HCT116 (cell line): ENCODE measurements at regions not wholly inside any gene's neighbourhood (a gene's known extent, or its start where the extent isn't known, plus 50 kb on each side); places are given as distances from the start of the nearest gene placed in this dataset.

ENCODE experiments used
- ATAC-seq: fragments of 200-7000 bp; cut with Tn5 transposase; 2 replicates; pipeline ENCODE4 v1.9.1; 2020; ENCODE audit warnings: mild to moderate bottlenecking, moderate library complexity
- BruUV-seq: library from RNA; stranded (reverse); fragments of 400-500 nt; replicated peaks from 2 replicates; lab custom pipeline; 2021; lab: Mats Ljungman, UMichigan
- CTCF ChIA-PET: fragments of 300-600 bp; sonication (Branson Sonifier 250); formaldehyde crosslinking; loops from one replicate; lab custom pipeline; 2021; ENCODE audit warnings: antibody characterized with exemption; lab: Charles Lee
- POLR2A ChIA-PET: fragments of 300-600, 350-600 bp; sonication (Branson Sonifier 250); formaldehyde crosslinking; loops from one replicate; lab custom pipeline; 2021; ENCODE audit warnings: antibody characterized with exemption; lab: Charles Lee
- RAD21 ChIA-PET, 2 experiments: fragments of 300-600 bp; sonication (Branson Sonifier 250); formaldehyde crosslinking; loops; one replicate each; lab custom pipeline; 2023; ENCODE audit warnings: low total read pairs in 2 of 2; ENCODE audit not compliant: uncharacterized antibody in 2 of 2, unreplicated experiment in 2 of 2, low non-redundant PET in 1 of 2; lab: Charles Lee
- DNase-seq: peaks from one replicate; pipeline ENCODE4 v3.0.0-alpha.2; 2010; ENCODE audit warnings: low read depth, low spot score
- H2AFZ ChIP-seq: fragments of 200-600 bp; shearing (Covaris generic), sonication (generic); 2 replicates; pipeline ENCODE4 v1.6.1; 2017; ENCODE audit warnings: low read depth, mixed run types, mixed read lengths, antibody characterized with exemption, low read length; ENCODE audit not compliant: poor library complexity, severe bottlenecking
- H3K27ac ChIP-seq: 2 replicates; pipeline ENCODE4 v1.5.1; 2012; ENCODE audit warnings: low read depth, low read length
- H3K27me3 ChIP-seq: fragments of 200-600 bp; sonication (generic); 2 replicates; pipeline ENCODE4 v1.6.1; 2016; ENCODE audit warnings: mixed run types, low read length, mixed read lengths; ENCODE audit not compliant: insufficient read depth
- H3K36me3 ChIP-seq, 2 experiments: fragments of 200-500 bp in 1 of 2; fragments of 200-600 bp in 1 of 2; sonication (Bioruptor generic) in 1 of 2; sonication (generic) in 1 of 2; 2 replicates each; pipeline versions ENCODE4 v1.5.1 to v1.6.1; 2014 to 2016; ENCODE audit warnings: low read length in 2 of 2, inconsistent platforms in 1 of 2, mixed read lengths in 1 of 2, mixed run types in 1 of 2; ENCODE audit not compliant: insufficient read depth in 2 of 2, control insufficient read depth in 1 of 2
- H3K4me1 ChIP-seq, 2 experiments: fragments of 200-600 bp in 1 of 2; sonication (generic) in 1 of 2; 2 replicates each; pipeline versions ENCODE4 v1.5.1 to v1.6.1; 2012 to 2017; ENCODE audit warnings: low read length in 2 of 2, inconsistent platforms in 1 of 2, mild to moderate bottlenecking in 1 of 2, mixed read lengths in 1 of 2, mixed run types in 1 of 2, moderate library complexity in 1 of 2; ENCODE audit not compliant: insufficient read depth in 2 of 2, control insufficient read depth in 1 of 2
- H3K4me2 ChIP-seq: fragments of 200-600 bp; sonication (generic); 2 replicates; pipeline ENCODE4 v1.6.1; 2017; ENCODE audit warnings: mixed run types, low read length, mixed read lengths
- H3K4me3 ChIP-seq, 2 experiments: fragments of 200-600 bp in 1 of 2; sonication (generic) in 1 of 2; replicated peaks in 1 of 2; 2 replicates each; pipeline ENCODE4 v1.5.1; 2011 to 2016; ENCODE audit warnings: low read length in 2 of 2, control low read depth in 1 of 2, low read depth in 1 of 2, mild to moderate bottlenecking in 1 of 2, mixed read lengths in 1 of 2, mixed run types in 1 of 2
- H3K79me2 ChIP-seq: fragments of 200-600 bp; sonication (generic); 2 replicates; pipeline ENCODE4 v1.6.1; 2017; ENCODE audit warnings: mild to moderate bottlenecking, mixed run types, low read length, moderate library complexity, mixed read lengths; ENCODE audit not compliant: insufficient read depth
- H3K9ac ChIP-seq: fragments of 200-600 bp; sonication (generic); 2 replicates; pipeline ENCODE4 v1.6.1; 2016; ENCODE audit warnings: low read length, mixed read lengths
- H3K9me2 ChIP-seq: fragments of 200-600 bp; sonication (generic), shearing (Covaris generic); 2 replicates; pipeline ENCODE4 v1.6.1; 2017; ENCODE audit warnings: mixed run types, mild to moderate bottlenecking, moderate library complexity; ENCODE audit not compliant: insufficient read depth
- H3K9me3 ChIP-seq, 2 experiments: fragments of 200-500 bp in 1 of 2; fragments of 200-600 bp in 1 of 2; sonication (Bioruptor generic) in 1 of 2; sonication (generic) in 1 of 2; 2 replicates each; pipeline ENCODE4 v1.6.1; 2014 to 2017; ENCODE audit warnings: low read length in 2 of 2, mixed read lengths in 2 of 2, inconsistent platforms in 1 of 2, low read depth in 1 of 2, mild to moderate bottlenecking in 1 of 2, mixed run types in 1 of 2, moderate library complexity in 1 of 2; ENCODE audit not compliant: control insufficient read depth in 1 of 2, insufficient read depth in 1 of 2
- H4K20me1 ChIP-seq: fragments of 200-600 bp; sonication (generic), shearing (Covaris generic); 2 replicates; pipeline ENCODE4 v1.6.1; 2017; ENCODE audit warnings: mixed run types, mild to moderate bottlenecking, moderate library complexity; ENCODE audit not compliant: insufficient read depth
- CBX3 ChIP-seq: IDR thresholded peaks from 2 replicates; pipeline ENCODE4 v1.6.1; 2012; ENCODE audit warnings: low read depth
- CEBPB ChIP-seq: IDR thresholded peaks from 2 replicates; pipeline ENCODE4 v1.6.1; 2012; ENCODE audit warnings: low read depth
- EGR1 ChIP-seq: IDR thresholded peaks from 2 replicates; pipeline ENCODE4 v1.6.1; 2012; ENCODE audit warnings: low read depth
- EZH2 ChIP-seq: fragments of 200-600 bp; sonication (generic); IDR thresholded peaks from 2 replicates; pipeline ENCODE4 v1.6.1; 2017; ENCODE audit warnings: antibody characterized with exemption, mixed run types
- EZH2phosphoT487 ChIP-seq: fragments of 200-600 bp; IDR thresholded peaks from 2 replicates; pipeline ENCODE4 v1.6.1; 2018; ENCODE audit warnings: antibody characterized with exemption, borderline replicate concordance
- JUND ChIP-seq: IDR thresholded peaks from 2 replicates; pipeline ENCODE4 v1.6.1; 2012
- POLR2A ChIP-seq: IDR thresholded peaks from 2 replicates; pipeline ENCODE4 v1.7.0; 2011; ENCODE audit warnings: borderline replicate concordance; ENCODE audit not compliant: insufficient read depth, insufficient read length; ENCODE audit errors: extremely low read depth
- POLR2AphosphoS5 ChIP-seq: IDR thresholded peaks from 2 replicates; pipeline ENCODE4 v1.6.1; 2011; ENCODE audit warnings: mild to moderate bottlenecking, low read depth, low read length, moderate library complexity
- REST ChIP-seq: IDR thresholded peaks from 2 replicates; pipeline ENCODE4 v1.6.1; 2012; ENCODE audit warnings: low read depth
- SIN3A ChIP-seq: IDR thresholded peaks from 2 replicates; pipeline ENCODE4 v1.6.1; 2012; ENCODE audit warnings: low read depth
- SP1 ChIP-seq: IDR thresholded peaks from 2 replicates; pipeline ENCODE4 v1.6.1; 2012; ENCODE audit warnings: low read depth
- SRF ChIP-seq: IDR thresholded peaks from 2 replicates; pipeline ENCODE4 v1.6.1; 2012; ENCODE audit warnings: low read depth
- TCF7L2 ChIP-seq: IDR thresholded peaks from 2 replicates; pipeline ENCODE4 v1.7.0; 2011; ENCODE audit warnings: borderline replicate concordance, inconsistent platforms; ENCODE audit not compliant: insufficient read depth, insufficient read length; ENCODE audit errors: extremely low read depth
- YY1 ChIP-seq: IDR thresholded peaks from 2 replicates; pipeline ENCODE4 v1.6.1; 2011; ENCODE audit warnings: low read length, low read depth, moderate library complexity, mild to moderate bottlenecking; ENCODE audit not compliant: insufficient replicate concordance; ENCODE audit errors: extremely low read depth
- ZBTB33 ChIP-seq: IDR thresholded peaks from 2 replicates; pipeline ENCODE4 v1.6.1; 2011; ENCODE audit warnings: mild to moderate bottlenecking, low read length, moderate library complexity; ENCODE audit not compliant: insufficient replicate concordance; ENCODE audit errors: extremely low read depth
- ZFX ChIP-seq: fragments of 450-650 bp; IDR thresholded peaks from 2 replicates; pipeline ENCODE4 v1.6.1; 2017
- ZNF274 ChIP-seq: fragments of 200-500 bp; sonication (Bioruptor generic); IDR thresholded peaks from 2 replicates; pipeline ENCODE4 v1.6.1; 2014; ENCODE audit warnings: mild to moderate bottlenecking, low read depth, low read length, inconsistent platforms
- intact Hi-C: fragments of 100-400 bp; cut with micrococcal nuclease; formaldehyde crosslinking; loops from 2 replicates; pipeline ENCODE4 v1.10.0; 2022

GRCh38 chr2:137799600-137799999 is 164.7 kb upstream of the HNMT start:
- Histone ChIP-seq H3K9me3 (no peaks in the 10 kb centered on the region; a peak in 1 of 4 replicates), H3K4me2 (no peak overlapping the region), H3K9me2 (no peaks in the 10 kb centered on the region), H3K27ac (no peak overlapping the region), H2AFZ (no peak overlapping the region), H3K4me3 (no peak overlapping the region), H3K9ac (no peak overlapping the region), H3K36me3 (no peaks in the 10 kb centered on the region), H3K4me1 (no peaks in the 10 kb centered on the region), H3K79me2 (no peaks in the 10 kb centered on the region), H3K27me3 (no peaks in the 10 kb centered on the region), H4K20me1 (no peaks in the 10 kb centered on the region)
- ATAC-seq (no peak), DNase-seq (no peak)
- POLR2A ChIA-PET = no interaction called here
- TF ChIP-seq EZH2phosphoT487 = no peak
- no peak for TF ChIP-seq CEBPB
- TF ChIP-seq EZH2 = no peak
- TF ChIP-seq ZBTB33 = no peak
- TF ChIP-seq JUND = no peak
- TF ChIP-seq EGR1 = no peak
- no peak for TF ChIP-seq SRF
- no peak for TF ChIP-seq SIN3A
- no peak for TF ChIP-seq POLR2A
- no peak for TF ChIP-seq ZFX
- no peak for TF ChIP-seq TCF7L2
- TF ChIP-seq SP1 = no peak
- TF ChIP-seq REST = no peak
- TF ChIP-seq YY1 = no peak
- no peak for TF ChIP-seq CBX3
- TF ChIP-seq ZNF274 = no peak
- no peak for TF ChIP-seq POLR2AphosphoS5
- RAD21 ChIA-PET = no interaction called here
- CTCF ChIA-PET = no interaction called here
- no TSS peak for BruUV-seq
- intact Hi-C loops = no loop called here
